GM18505 (cell line): ENCODE measurements at regions not wholly inside any gene's neighbourhood (a gene's known extent, or its start where the extent isn't known, plus 50 kb on each side); places are given as distances from the start of the nearest gene placed in this dataset.
A peak's percentile ranks its signal among the peaks of the same experiment; 100 is the strongest.

Source experiments
- ATAC-seq: cut with Tn5 transposase; IDR thresholded peaks from one replicate; pipeline ENCODE4 v1.9.1; 2021; ENCODE audit not compliant: unreplicated experiment
- POLR2A ChIP-seq: IDR thresholded peaks from 4 replicates; pipeline ENCODE4 v1.6.1; 2011; ENCODE audit warnings: borderline replicate concordance; ENCODE audit not compliant: insufficient read depth, insufficient read length; ENCODE audit errors: extremely low read depth

DNA sequence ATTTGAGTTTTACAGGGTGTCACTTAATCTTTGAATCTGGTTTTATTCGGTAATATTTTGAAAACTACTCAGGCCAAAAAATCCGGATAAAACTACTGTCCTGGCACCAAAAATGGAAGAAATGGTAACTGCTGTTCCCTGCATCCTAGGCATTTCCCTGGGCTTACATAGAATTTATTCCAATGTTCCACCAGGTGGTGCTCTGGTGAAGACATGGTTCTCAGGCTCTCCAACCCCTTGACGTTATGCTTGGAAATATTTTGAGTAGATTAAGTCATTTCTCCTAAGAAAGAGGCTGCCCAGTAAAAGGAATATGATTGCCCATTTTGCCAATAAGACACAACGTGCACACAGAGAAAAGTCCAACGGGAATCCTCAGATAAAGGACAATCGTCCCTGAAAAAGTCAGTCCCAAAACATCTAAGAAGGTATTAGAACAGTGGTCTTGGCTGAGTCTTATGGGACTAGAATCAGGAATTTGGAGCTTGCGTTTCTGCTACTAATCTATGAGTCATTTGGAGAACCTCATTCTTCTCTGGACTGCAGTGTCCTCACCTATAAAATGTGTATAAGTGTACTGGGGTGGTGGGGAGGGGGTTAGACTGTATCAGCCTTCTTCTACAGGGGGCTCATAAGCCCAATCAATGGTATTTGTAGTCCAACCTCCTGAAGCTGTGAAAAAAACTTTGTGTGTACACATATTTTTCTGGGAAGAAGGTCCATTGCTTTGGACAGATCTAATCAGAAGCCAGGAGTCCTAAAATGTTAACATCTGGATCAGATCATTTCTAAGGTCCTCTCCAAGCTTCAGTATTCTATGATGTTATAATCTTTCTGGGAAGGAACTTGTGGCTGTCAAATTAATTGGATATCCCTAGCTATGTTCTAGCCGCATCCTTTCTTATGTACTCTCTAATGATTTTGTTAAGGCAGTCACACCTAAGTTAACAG is 131.0 kb upstream of the BMP2 start:
- ATAC-seq, result no peak
- no peak for TF ChIP-seq POLR2A

DNA sequence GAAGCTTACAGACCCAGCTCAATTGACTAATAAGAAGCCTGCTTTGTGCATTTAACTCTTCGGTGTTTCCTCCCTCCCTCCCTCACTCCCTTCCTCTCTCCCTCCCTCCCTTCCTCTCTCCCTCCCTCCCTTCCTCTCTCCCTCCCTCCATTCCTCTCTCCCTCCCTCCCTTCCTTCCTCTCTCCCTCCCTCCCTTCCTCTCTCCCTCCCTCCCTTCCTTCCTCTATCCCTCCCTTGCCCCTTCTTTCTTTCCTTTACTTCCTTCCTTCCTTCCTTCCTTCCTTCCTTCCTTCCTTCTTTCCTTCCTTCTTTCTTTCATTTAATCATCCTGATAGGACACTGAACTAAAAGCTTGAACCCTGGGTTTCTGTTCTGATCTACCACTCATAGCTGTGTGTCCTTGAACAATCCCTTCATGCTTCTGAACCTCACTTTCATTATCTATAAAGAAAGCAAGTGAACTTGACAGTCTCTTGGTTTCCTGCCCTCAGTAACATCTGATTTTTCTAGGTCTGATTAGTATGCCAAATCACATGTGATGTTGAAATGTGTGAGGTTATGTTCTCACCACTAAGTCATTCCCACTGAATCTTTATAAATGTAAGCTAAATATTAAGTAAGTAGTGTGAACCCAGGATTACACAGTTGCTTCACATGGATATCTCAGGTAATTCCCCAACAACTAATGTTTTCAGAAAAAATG is 132.3 kb upstream of the BMP2 start:
- ATAC-seq, result no peak
- no peak for TF ChIP-seq POLR2A

DNA sequence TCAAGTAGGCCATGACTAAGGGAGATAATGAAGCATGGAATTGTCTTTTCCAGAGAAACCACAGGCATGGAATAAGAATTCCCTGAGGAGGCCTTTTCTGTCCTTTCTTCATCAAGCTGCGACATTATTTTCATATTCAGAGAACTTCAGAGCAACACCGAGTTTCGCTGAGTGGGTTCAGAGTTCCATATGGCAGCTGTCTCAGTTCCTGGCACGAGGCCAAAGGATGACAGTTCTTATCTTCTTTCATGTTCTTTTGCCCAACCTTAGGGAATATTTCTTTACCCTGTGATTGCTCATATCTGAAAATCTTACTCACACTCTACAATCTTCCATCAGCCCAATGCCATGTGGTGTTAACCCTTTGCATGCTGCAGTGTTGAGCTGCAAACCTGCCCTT is 135.3 kb upstream of the BMP2 start:
- ATAC-seq, result no peak
- TF ChIP-seq POLR2A, result no peak

DNA sequence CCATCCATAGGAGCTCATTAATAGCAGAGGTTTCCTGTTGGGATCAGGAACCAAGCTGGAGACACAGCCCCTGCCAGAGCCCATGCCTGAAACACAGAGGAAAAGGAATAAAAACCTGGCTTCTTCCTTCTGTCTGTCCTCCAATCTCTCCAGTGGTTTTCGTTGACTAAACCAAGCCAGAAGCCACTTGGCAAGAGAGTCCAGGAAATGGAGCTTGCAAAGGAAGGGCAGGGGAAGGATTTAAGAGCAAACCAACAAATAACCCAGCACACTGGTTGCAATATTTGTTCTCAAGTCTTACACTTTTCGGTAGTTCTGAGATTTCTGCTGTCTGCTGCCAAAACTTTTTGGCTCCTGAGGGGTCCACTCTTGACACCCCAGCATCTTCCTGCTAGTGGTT is 137.0 kb upstream of the BMP2 start:
- ATAC-seq, result no peak
- TF ChIP-seq POLR2A, result no peak

DNA sequence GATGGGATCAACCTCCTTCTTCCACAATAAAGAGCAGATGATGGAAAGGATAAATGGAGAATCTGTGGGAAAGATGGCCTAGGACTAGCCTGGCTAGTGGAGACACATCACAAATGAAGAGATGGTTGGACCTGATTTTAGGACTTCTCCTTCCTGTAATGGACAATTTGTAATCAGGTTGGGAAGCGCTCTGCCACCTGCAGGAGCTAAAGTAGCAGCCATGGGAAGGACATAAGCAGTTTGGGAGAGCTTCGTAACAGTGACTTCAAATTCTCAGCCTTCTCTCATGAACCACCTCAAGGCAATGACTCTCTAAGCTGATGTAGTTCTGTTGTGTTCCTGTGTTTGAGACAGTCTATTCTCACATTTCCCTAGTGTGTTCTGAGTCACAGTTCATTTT is 137.9 kb upstream of the BMP2 start:
- no peak for TF ChIP-seq POLR2A
- ATAC-seq, result no peak

DNA sequence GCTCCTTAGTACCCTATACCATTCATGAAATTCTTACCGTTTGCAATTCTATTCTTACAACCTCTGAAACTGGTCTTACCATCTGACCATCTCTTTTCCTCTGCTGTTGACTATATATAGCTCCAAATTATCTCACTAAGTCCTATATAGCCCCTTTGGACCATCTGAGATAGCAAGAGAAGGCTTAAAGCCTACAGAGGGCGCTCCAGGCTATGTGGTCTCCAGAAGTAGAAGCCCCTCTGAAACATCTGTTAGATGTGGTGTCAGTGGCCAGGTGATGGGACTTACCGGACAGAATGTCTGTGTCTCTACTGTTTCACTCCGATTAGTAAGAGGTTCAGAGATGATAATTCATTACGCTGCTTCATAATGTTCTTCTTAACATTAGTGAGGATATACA is 140.7 kb upstream of the BMP2 start:
- no peak for ATAC-seq
- no peak for TF ChIP-seq POLR2A

DNA sequence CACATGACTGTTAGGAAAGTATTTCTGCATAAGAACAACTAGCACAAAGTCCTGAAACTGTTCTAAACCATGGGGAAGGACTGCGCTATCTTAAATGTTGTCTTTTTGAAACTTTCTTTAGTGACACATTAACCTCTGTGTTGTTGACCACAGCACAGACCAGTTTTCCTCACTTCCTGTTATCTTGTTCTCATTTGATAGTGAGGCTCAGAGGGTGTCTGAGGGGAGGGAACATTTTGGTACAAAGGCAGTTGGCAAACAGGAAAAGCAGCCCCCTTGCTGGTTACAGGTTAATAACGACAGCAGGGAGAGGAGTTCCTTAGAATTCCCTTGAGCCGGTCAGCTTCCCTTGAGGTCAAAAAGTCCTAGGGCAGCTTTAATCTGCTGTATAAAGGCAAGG is 143.5 kb upstream of the BMP2 start:
- TF ChIP-seq POLR2A, result no peak

DNA sequence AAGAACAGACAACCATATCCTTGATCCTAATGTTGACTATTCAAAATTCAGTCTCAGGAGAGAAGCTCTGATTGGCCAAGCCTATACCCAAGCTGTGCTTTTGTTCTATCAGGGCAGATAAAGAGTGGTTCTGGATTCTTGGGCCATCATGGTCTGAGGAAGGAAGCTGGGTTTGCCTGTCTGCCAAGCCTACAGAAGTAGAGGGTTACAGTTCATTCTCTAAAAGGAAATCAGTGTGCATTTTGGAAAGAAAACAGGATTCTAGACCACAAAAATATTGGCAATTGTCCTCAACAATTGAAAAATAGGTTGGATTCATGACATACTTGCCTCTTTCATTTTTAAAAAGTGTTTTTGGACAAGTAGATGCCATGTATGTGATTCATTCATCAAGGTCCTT is 145.4 kb upstream of the BMP2 start:
- no peak for ATAC-seq

More for the DNA sequence above, 143.5 kb upstream of the BMP2 start:
- ATAC-seq, result peak; percentile 100

DNA sequence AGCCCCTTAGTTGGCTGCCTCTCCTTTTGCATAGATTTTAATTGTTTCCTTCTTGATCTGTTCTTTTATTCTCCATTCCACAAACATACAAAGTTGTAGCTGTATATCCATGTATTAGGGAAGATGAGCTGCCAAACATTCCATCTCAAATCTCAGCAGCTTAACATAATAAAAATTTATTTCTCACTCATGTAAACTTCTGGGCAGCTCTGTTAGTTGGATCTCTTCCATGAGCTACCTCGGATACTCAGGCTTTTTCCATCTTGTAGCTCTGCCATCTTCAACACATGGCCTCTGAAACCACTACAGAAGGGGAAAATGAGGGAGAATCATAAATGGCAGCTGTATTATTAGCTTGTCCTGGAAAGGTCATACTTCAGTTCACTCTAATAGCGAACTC is 149.4 kb upstream of the BMP2 start:
- no peak for TF ChIP-seq POLR2A
- ATAC-seq, result no peak

More for the DNA sequence above, 145.4 kb upstream of the BMP2 start:
- no peak for TF ChIP-seq POLR2A

DNA sequence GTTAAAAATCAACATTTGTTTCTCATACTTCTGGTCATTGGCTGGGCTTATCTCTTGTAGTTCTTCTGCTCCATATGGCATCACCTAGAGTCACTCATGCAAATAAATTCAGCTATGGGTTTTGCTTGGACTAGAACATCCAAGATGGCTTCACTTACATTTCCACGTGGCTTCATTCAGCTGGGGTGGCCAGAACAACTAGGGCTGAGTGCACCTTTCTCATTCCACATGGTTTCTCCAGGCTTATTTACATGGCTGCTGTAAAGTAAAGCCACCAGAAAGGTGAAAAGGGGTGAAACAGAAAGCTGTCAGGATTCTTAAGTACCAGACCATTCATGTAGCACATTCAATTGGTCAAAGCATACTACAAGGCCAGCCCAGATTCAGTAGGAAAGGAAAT is 151.1 kb upstream of the BMP2 start:
- ATAC-seq, result no peak
- TF ChIP-seq POLR2A, result no peak

DNA sequence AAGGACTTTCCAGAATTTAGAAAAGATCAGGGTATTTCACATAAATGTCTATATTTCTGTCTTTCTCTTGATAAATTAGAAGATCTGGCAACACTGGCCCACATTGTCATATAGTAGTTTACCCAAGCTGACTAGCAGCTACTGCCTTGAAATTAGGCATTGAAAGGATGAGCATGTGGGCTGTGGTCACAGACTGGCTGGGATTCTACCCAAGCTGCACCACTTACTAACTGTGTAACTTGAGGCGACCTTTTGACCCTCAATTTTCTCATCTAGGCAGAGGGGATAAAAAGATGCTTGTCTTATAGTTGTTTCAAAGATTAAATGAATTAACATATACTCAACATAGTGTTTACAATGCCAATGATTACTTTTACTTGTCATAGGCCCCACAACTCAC is 152.7 kb upstream of the BMP2 start:
- ATAC-seq, result no peak
- TF ChIP-seq POLR2A, result no peak

DNA sequence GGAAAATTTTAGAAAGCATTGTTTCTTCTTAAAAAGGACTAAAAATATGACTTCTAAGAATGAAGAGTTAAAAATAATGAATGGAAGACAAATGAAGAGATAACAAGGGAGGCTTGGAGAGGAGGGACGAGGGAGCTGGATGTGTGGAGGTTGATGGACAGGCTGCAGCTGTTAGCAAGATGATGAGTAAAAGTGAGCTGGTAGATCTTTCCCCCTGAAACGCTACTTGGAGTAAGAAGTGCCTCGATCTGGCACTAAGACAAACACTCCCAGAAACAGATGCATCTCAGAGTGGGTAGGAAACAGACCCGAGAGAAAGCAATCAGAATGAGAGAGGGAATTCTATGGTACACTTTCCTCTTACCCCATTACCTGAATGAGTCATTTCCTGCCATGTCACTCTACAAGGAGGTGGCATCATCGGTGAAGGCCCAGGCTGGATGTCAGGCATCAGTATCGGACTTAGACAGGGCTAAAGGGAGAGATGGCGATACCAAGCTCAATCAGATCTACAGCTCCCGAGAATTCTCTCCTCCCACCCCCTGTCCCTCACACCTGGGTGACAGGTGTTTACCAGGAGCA is 154.1 kb upstream of the BMP2 start:
- ATAC-seq, result no peak
- no peak for TF ChIP-seq POLR2A

DNA sequence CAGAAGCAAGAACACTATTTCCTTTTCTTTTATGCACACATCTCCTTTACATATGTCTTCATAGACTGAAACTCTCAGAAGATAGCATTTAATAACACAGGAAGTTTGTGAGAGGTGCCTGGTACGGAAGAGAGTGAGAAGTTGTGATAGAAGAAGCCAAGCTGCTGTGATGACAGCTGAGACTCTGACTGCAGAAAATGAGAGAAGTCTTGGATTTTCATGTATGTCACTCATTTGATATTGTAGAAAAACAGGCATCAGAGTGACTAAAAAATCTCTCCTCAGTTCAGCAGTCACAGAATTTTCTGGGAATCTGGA is 154.9 kb upstream of the BMP2 start:
- no peak for ATAC-seq
- TF ChIP-seq POLR2A, result no peak
